GM19397 (cell line): ENCODE measurements at regions not wholly inside any gene's neighbourhood (a gene's known extent, or its start where the extent isn't known, plus 50 kb on each side); places are given as distances from the start of the nearest gene placed in this dataset.

ENCODE experiments used
- ATAC-seq: cut with Tn5 transposase; IDR thresholded peaks from one replicate; pipeline ENCODE4 v1.9.1; 2021; ENCODE audit warnings: mild to moderate bottlenecking, moderate library complexity; ENCODE audit not compliant: unreplicated experiment

DNA sequence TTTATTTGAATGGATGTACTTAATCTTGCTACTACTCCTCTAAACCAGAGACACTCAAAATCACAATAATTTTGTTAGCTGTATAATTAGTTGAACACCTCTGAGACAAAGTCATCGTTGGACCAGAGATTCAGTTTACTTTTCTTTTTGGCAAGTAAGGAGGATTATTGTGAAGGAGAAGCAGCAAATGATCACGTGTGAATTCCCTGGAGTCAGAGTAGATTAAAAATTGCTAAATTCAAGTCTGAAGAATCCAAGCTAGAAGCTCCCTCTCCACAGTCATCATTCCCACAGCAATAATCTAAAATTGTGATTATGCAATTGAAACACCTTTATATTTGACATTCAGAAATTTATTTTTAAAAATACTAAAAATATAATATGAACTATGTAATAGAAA is 484.4 kb downstream of the CMPK2 start:
- ATAC-seq, result no peak

- no peak for ATAC-seq
Observed at GRCh38 chr2:6384341-6384740, 481.4 kb downstream of the CMPK2 start.

GRCh38 chr2:6392354-6392753 is 473.4 kb downstream of the CMPK2 start:
- ATAC-seq, result no peak

GRCh38 chr2:6392966-6393365 is 472.7 kb downstream of the CMPK2 start:
- no peak for ATAC-seq

DNA sequence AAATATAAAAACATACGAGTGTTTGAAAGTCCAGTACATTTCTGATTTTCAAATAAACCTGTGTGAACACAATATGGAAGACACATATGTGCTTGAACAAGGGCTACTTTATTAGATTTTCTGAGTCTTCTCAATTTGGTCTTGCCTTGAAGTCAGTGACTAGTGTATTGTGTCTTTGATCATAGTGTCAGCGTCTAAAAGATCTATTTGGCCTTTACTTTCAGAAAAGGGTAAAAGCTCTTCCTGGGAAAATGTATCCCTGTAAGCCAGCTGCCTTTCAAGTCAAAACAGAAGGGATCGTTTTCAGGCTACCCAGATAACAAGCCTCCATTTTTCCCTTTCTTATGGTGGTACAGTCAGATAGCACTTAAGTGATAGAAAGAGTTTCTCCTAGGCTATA is 471.9 kb downstream of the CMPK2 start:
- no peak for ATAC-seq

GRCh38 chr2:6394276-6394675 is 471.4 kb downstream of the CMPK2 start:
- ATAC-seq, result no peak

GRCh38 chr2:6398421-6398820 is 467.3 kb downstream of the CMPK2 start:
- no peak for ATAC-seq

GRCh38 chr2:6401301-6401700 is 464.4 kb downstream of the CMPK2 start:
- no peak for ATAC-seq

DNA sequence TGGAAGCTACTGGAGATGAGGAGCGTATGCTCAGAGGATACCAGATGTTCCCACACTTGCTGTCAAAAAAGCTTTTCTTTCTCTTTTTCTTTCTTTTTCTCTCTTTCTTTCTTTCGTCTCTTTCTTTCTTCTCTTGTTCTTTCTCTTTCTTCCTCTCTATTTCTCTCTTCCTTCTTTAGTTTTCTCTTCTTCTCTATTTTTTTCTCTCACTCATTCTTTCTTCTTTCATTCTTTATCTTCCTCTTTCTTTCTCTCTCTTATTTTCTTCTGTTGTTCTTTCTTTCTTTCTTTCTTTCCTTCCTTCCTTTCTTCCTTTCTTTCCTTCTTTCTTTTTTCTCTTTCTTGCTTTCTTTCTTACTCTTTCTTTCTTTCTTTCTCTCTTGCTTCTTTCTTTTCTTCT is 457.6 kb downstream of the CMPK2 start:
- no peak for ATAC-seq

DNA sequence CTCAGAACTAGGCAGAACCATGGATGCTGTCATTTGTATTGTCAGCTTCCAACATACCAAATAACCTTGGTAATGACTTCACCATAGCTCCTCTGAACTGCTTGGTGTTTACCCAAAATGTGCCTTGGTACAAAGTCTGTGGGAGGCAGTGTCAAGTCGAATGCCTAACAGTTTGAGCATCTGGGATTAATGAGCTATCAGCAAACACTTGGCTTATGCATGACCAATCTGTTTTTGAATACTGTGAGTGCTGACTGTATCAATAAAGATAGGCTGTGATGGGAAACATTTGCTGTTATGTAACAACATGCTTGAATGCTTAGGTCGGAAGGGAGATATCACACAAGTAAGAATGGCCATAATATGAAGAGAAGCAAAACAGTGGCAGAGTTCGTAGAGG is 455.4 kb downstream of the CMPK2 start:
- ATAC-seq, result no peak

DNA sequence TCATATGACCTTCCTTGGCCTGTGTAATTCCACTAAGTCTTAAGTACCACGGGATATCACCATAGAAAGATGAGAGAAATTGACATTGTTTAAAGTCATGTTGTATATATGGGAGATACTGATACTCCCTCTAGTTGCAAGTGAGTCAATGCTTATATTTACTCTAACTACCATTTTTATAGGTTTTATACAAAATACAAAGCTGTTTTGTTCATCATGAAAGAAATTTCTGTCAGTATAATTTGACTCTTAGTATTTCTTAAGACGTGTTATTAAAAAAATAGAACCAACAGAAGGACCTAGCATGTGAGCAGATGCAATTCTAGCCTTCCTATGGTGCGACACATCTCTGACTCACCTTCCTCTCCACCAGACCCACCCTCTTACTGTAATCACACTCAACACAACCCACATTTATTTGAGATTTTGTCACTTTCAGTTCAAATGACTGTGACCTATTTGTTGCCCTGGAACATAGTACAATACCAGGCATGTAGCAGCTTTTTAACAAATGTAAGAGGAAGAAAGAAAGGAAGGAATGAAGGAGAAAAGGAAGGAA is 453.1 kb downstream of the CMPK2 start:
- ATAC-seq, result no peak

DNA sequence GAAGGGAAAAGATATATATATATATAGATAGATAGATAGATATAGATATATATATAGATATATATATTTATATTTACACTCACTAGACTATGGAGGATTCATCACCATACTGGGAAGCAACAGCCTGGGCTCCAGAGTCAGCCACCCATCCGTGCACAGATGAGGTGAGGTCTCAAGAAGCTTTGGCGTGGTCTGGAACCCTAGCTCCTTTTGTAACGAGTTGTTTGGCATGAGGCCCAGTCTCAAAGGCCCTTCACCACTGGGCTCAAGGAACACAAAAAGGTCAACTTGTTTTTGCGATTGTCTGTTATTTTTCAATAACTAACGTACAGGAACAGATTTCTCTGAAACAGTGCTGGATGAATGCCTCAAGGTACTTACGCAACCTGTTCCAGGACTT is 448.7 kb downstream of the CMPK2 start:
- ATAC-seq, result no peak

GRCh38 chr2:6418291-6418690 is 447.4 kb downstream of the CMPK2 start:
- no peak for ATAC-seq

DNA sequence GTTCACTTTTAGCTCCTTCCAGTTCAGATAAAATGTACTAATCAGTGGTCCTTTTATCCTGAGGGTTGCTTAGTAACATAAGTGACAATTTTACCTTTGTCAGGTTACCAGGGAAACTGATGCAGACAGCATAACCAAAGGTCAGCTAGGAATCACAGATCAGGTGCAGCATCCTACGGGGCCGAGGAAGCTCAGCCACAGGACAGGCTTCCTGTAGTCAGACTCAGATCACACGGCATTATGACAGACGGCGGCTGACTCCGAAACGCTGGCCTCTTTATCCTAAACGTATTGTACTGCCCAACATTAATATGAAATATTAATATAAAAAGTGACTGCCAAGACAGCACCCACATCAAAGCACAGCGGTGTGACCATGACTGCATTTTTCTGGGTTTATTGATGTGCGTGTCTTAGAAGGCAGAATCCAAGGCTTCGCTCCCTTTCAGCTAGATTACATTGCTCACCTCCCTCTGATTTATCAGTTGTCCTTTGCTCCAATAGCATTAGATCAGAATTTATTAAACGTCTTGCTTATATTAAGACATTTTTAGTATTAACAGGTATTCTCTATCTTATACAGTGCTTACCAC is 444.5 kb downstream of the CMPK2 start:
- no peak for ATAC-seq

- no peak for ATAC-seq
Observed at GRCh38 chr2:6421888-6422287, 443.8 kb downstream of the CMPK2 start.

DNA sequence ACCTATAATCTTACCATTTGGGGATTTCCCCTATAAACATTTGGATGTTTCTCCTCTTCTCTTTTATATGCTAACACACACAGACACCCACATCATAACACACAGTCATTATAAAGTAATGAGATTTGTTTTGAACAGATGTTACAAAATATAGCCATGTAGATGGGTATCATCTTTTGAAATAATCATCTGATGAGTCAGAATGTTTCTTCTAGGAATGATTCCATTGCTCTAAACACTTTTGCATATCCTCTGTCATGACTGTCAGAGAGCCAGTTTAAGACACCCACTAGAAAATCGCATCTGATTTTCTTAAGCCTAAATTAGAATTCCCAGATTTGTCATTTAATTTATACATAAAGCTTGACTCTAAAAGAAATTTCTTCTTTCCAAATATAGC is 442.6 kb downstream of the CMPK2 start:
- ATAC-seq, result no peak

DNA sequence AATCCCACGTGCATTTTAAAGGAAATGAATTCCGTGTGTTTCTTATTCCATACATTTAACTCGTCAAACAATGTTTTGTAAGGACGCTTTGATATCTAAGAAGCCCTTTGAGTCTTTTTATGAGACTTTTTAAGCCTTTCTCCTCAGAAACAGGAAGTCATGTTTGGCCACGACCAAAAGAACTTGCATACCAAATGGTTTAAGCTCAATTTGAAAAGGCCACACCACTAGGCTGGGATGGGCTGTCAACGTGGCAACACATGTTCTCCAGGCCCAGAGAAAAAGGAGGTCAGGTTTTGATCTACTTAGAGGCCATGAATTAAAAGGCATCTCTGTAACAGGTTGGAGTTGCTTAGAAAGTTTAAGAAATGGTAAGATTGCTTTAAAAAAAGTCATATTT is 441.8 kb downstream of the CMPK2 start:
- no peak for ATAC-seq

DNA sequence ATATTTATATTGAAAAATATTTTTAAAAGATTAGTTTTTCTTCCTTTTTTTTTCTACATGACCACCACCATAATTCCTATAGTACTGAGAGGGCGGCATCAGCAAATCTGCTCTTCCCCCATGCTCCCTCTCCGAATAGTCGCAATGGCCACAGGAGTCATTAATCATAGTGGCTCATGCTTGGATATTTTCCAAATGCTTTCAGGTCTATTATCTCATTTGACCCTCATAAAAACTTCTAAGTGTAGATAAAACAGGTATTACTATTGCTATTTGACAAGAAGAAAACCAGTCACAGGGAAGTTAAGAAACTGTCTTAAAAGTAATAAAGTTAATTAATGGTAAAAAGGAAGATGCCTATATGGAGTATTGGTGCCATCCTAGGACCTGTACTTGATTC is 440.7 kb downstream of the CMPK2 start:
- ATAC-seq, result no peak

DNA sequence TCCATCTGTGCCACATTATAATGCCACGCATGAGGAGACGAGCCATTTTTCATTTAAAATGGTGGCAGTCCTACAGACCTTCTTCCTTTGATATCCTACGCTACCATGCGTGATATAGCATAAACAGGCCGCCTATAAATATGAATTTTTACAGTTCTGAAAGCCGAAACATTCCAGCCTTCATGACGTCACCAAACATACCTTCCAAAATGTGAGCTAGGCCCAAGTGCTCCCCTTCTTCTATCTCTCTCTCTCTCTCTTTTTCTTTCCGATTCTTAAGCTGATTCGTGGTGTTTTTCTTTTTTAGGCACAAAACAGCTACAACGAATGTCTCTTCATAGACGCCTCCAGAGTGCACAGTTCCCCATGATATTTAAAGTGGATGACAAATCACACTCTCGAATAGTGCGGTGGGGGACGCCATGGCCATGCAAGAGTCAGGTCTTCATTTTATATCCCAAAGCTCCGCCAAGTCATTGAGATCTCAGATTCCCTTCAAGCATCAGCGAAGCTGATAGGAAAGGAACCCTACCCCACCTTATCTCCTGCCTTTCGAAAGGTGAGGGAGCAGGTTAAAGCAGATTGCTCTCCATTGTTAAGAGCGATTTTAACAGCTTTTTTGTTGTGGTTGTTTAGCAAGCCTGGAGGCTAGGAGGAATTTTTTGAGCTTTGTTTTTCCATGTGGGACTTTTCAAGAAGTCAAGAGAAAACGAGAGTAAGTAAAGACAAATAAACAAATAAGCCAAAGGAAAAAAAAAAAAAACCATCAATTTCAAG is 436.3 kb downstream of the CMPK2 start:
- no peak for ATAC-seq

- no peak for ATAC-seq
Observed at GRCh38 chr2:6434438-6434837, 431.3 kb downstream of the CMPK2 start.

DNA sequence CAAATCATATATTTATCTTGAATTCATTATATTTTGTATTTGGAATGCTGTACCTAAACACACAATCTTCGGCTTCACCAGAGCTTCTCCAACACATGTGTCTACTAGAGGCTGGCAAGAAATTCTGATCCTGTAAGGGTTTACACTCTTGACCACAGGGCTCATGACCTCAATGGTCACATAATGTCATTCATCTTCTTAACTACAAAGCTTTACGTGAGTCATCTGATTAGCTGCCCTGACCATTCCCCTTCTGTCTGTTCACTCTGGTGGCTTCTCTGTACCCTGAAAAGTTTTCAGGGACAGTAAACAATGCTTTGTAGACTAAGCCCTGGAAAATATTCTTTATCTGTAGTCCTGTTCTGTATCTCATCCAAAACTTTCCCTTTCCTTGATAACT is 423.9 kb downstream of the CMPK2 start:
- ATAC-seq, result no peak

- no peak for ATAC-seq
Observed at GRCh38 chr2:6442252-6442985, 423.3 kb downstream of the CMPK2 start.
